ENCODE measurements at regions not wholly inside any gene's neighbourhood (a gene's known extent, or its start where the extent isn't known, plus 50 kb on each side); places are given as distances from the start of the nearest gene placed in this dataset.

DNA sequence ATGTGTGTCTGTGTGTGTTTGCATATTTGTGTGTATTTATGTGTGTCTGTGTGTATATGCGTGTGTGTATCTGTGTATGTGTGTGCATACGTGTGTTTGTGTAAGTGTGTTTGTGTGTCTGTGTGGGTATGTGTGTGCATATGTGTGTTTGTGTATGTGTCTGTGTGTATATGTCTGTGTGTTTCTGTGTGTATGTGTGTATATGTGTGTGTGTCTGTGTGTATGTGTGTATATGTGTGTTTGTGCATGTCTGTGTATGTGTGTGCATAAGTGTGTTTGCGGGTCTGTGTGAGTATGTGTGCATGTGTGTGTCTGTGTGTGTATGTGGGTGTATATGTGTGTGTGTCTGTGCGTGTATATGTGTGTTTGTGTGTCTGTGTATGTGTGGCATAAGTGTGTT, 1030.5 kb upstream of the TMEM132C start:
- no peak overlapping the region for H3K27ac Mint-ChIP-seq
- DNase-seq (ENCODE audit: low spot score in 2 of 2, unreplicated experiment in 2 of 2): no peak
- H3K4me3 Mint-ChIP-seq: no peak overlapping the region
- no peaks in the 10 kb centered on the region for H3K27me3 Mint-ChIP-seq (ENCODE audit: low read depth)
- TF ChIP-seq, protein P1, sequence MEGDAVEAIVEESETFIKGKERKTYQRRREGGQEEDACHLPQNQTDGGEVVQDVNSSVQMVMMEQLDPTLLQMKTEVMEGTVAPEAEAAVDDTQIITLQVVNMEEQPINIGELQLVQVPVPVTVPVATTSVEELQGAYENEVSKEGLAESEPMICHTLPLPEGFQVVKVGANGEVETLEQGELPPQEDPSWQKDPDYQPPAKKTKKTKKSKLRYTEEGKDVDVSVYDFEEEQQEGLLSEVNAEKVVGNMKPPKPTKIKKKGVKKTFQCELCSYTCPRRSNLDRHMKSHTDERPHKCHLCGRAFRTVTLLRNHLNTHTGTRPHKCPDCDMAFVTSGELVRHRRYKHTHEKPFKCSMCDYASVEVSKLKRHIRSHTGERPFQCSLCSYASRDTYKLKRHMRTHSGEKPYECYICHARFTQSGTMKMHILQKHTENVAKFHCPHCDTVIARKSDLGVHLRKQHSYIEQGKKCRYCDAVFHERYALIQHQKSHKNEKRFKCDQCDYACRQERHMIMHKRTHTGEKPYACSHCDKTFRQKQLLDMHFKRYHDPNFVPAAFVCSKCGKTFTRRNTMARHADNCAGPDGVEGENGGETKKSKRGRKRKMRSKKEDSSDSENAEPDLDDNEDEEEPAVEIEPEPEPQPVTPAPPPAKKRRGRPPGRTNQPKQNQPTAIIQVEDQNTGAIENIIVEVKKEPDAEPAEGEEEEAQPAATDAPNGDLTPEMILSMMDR (IDR thresholded peaks at IDR 0.05; ENCODE audit: unreplicated experiment): no peak
- no peaks in the 10 kb centered on the region for H3K36me3 Mint-ChIP-seq
- H3K4me1 Mint-ChIP-seq: no peaks in the 10 kb centered on the region
- H3K9me3 Mint-ChIP-seq: no peaks in the 10 kb centered on the region

DNA sequence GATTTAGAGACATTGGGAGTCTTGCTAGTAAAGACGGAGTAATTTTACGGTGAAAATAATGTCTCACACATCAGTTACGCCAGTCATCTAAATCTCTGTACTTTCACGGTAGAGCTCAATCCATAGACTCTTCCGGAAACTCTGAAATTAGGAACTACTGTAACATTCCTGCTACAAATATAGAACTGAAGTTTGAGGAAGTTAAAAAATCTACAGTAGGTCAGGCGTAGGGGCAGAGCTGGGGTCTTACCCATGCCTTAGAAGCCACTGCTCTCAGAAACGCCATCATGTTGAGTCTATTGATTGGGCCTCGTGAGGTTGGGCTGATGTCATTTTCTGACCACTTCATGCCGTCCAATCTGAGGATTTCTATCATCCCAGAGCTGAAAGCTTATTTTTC, 1029.8 kb upstream of the TMEM132C start:
- TF ChIP-seq, protein P1 (IDR thresholded peaks at IDR 0.05; ENCODE audit: unreplicated experiment): no peak
- no peaks in the 10 kb centered on the region for H3K4me1 Mint-ChIP-seq
- DNase-seq (ENCODE audit: low spot score in 2 of 2, unreplicated experiment in 2 of 2): no peak
- H3K36me3 Mint-ChIP-seq: no peaks in the 10 kb centered on the region
- H3K4me3 Mint-ChIP-seq: no peak overlapping the region
- no peaks in the 10 kb centered on the region for H3K9me3 Mint-ChIP-seq
- no peak overlapping the region for H3K27ac Mint-ChIP-seq
- no peaks in the 10 kb centered on the region for H3K27me3 Mint-ChIP-seq (ENCODE audit: low read depth)

DNA sequence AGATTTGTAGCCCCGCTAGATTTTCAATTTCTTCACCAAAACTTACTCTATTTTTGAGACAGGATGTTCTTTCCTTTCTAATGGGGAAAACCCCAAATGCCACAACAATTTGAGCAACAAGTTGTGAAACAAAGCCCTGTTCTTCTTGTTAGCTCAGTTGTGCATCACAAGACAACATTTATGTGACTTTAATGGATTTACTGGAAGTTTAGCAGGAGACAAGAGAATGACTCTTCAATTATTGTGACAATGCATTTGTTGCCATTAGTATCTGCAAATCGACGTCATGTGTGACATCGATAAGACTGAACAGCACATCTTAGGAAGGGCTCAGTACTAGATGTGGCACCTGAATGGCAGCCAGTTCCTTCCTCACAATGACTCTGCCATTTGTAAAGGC, 1028.9 kb upstream of the TMEM132C start:
- TF ChIP-seq, protein P1 (IDR thresholded peaks at IDR 0.05; ENCODE audit: unreplicated experiment): no peak
- Mint-ChIP-seq H3K27ac (no peak overlapping the region), H3K4me3 (no peak overlapping the region), H3K9me3 (peaks cover 5% of the 10 kb centered on the region), H3K4me1 (no peaks in the 10 kb centered on the region), H3K36me3 (no peaks in the 10 kb centered on the region), H3K27me3 (ENCODE audit: low read depth) (no peaks in the 10 kb centered on the region)
- no peak for DNase-seq (ENCODE audit: low spot score in 2 of 2, unreplicated experiment in 2 of 2)

DNA sequence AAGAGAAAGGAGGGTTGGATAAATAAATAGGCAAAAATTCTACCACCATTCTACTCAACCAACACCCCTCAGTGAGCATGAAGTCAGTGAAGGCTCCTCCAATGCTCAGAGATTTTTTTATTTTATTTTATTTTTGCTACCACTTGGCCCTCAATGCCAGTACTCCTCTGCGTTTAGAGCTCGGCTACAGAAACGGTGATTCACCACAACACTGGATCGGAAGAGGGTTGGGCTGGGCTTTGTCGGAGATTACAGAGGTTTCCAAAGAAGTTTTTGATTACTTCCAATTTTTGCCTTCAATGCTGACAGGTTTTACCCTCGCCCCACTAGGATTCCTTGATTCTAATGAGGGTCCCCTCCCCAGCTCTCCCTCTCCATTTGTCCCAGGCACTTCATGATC, 1027.2 kb upstream of the TMEM132C start:
- Mint-ChIP-seq H3K4me1 (no peaks in the 10 kb centered on the region), H3K27ac (no peak overlapping the region), H3K27me3 (ENCODE audit: low read depth) (no peaks in the 10 kb centered on the region), H3K4me3 (no peak overlapping the region), H3K9me3 (peaks cover 5% of the 10 kb centered on the region), H3K36me3 (no peaks in the 10 kb centered on the region)
- DNase-seq (ENCODE audit: low spot score in 2 of 2, unreplicated experiment in 2 of 2): no peak
- TF ChIP-seq, protein P1 (IDR thresholded peaks at IDR 0.05; ENCODE audit: unreplicated experiment): no peak

DNA sequence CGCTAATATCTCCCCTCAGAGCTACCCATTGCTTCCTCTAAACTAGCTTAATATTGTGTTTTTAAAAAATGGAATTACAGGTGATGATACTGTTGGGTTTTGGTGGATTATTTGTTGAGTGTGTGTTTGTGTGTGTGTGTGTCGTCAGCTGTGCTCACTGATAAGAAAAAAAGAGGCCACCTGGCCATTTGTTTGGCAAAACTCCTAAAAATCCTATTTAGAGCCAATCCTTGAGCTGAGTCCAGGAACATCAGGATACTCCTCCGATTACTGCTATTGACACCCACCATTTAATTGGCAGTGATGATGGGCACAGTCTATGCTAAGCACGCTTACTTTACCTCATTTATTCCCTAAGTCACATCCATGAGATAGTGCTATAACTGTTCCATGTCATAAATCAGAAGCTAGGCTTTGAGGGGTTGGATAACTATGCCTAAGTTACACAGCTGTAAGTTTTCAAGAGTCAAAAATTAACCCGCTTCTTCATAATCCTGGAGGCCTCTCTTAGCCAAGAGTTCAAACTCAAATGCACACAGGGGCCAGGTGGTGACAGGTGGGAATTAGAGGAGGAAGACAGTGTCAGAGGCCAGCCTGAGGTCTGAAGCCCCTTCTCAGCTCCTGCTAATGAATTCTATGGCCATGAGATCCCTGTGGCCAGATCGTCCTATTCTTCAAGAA, 1026.6 kb upstream of the TMEM132C start:
- Mint-ChIP-seq H3K4me1 (no peaks in the 10 kb centered on the region), H3K9me3 (peaks cover 5% of the 10 kb centered on the region), H3K27me3 (ENCODE audit: low read depth) (no peaks in the 10 kb centered on the region), H3K4me3 (no peak overlapping the region), H3K36me3 (no peaks in the 10 kb centered on the region), H3K27ac (no peak overlapping the region)
- DNase-seq (ENCODE audit: low spot score in 2 of 2, unreplicated experiment in 2 of 2): no peak
- TF ChIP-seq, protein P1 (IDR thresholded peaks at IDR 0.05; ENCODE audit: unreplicated experiment): no peak

All from mesothelial cell of epicardium (in vitro differentiated cells).